ENCODE measurements at regions not wholly inside any gene's neighbourhood (a gene's known extent, or its start where the extent isn't known, plus 50 kb on each side); places are given as distances from the start of the nearest gene placed in this dataset.
"Not testable (repeated sequence)": the region's sequence is repeated elsewhere in the genome, so short reads cannot be mapped to it uniquely, and the experiment has no call there.

DNA sequence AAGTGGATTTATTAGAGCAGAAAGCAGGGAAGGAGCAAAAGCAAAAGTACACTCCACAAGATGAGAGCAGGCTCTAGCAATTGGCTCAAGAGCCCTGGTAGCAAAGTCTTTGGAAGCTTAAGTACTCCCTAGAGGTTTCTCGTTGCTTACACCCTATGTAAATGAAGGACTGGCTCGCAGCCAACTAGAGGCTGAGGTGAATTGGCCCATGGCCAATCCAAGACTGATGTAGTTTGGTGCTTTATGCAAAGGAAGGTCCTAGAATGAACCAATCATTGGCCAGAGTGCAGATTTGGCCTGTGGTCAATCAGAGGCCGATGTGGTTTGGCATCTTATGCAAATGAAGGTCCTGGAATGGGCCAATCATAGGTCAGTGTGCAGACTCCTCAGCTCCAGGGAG, 191.3 kb upstream of the ARID1B start:
- no peak for DNase-seq (ENCODE audit: low read depth in 1 of 2, low spot score in 1 of 2)
- H3K27me3 ChIP-seq (ENCODE audit: insufficient read depth, poor library complexity, severe bottlenecking) = no peaks in the 10 kb centered on the region
- TF ChIP-seq, protein P1, sequence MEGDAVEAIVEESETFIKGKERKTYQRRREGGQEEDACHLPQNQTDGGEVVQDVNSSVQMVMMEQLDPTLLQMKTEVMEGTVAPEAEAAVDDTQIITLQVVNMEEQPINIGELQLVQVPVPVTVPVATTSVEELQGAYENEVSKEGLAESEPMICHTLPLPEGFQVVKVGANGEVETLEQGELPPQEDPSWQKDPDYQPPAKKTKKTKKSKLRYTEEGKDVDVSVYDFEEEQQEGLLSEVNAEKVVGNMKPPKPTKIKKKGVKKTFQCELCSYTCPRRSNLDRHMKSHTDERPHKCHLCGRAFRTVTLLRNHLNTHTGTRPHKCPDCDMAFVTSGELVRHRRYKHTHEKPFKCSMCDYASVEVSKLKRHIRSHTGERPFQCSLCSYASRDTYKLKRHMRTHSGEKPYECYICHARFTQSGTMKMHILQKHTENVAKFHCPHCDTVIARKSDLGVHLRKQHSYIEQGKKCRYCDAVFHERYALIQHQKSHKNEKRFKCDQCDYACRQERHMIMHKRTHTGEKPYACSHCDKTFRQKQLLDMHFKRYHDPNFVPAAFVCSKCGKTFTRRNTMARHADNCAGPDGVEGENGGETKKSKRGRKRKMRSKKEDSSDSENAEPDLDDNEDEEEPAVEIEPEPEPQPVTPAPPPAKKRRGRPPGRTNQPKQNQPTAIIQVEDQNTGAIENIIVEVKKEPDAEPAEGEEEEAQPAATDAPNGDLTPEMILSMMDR (IDR thresholded peaks at IDR 0.05; ENCODE audit: insufficient read depth, low read length) = no peak
- TF ChIP-seq SPI1 (IDR thresholded peaks at IDR 0.05; ENCODE audit: borderline replicate concordance, low read depth) = no peak
- no peak for TF ChIP-seq GABPA (IDR thresholded peaks at IDR 0.05; ENCODE audit: low read depth)
- TF ChIP-seq POLR2AphosphoS5 (IDR thresholded peaks at IDR 0.05; ENCODE audit: low read depth) = no peak
- TF ChIP-seq, protein P2, sequence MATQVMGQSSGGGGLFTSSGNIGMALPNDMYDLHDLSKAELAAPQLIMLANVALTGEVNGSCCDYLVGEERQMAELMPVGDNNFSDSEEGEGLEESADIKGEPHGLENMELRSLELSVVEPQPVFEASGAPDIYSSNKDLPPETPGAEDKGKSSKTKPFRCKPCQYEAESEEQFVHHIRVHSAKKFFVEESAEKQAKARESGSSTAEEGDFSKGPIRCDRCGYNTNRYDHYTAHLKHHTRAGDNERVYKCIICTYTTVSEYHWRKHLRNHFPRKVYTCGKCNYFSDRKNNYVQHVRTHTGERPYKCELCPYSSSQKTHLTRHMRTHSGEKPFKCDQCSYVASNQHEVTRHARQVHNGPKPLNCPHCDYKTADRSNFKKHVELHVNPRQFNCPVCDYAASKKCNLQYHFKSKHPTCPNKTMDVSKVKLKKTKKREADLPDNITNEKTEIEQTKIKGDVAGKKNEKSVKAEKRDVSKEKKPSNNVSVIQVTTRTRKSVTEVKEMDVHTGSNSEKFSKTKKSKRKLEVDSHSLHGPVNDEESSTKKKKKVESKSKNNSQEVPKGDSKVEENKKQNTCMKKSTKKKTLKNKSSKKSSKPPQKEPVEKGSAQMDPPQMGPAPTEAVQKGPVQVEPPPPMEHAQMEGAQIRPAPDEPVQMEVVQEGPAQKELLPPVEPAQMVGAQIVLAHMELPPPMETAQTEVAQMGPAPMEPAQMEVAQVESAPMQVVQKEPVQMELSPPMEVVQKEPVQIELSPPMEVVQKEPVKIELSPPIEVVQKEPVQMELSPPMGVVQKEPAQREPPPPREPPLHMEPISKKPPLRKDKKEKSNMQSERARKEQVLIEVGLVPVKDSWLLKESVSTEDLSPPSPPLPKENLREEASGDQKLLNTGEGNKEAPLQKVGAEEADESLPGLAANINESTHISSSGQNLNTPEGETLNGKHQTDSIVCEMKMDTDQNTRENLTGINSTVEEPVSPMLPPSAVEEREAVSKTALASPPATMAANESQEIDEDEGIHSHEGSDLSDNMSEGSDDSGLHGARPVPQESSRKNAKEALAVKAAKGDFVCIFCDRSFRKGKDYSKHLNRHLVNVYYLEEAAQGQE (IDR thresholded peaks at IDR 0.05; ENCODE audit: insufficient replicate concordance, low read depth) = no peak

DNA sequence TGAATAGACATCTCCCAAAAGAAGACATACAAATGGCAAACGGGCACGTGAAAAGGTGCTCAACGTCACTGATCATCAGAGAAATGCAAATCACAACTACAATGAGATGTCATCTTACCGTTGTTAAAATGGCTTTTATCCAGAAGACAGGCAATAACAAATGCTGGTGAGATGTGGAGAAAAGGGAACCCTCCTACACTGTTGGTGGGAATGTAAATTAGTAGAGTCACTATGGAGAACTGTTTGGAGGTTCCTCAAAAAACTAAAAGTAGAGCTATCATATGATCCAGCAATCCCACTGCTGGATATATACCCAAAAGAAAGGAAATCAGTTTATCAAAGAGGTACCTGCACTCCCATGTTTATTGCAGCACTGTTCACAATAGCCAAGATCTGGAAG, 193.1 kb upstream of the ARID1B start:
- H3K4me3 ChIP-seq (replicated peaks; ENCODE audit: insufficient read depth, low read length); H3K27me3 ChIP-seq (ENCODE audit: insufficient read depth, poor library complexity, severe bottlenecking); DNase-seq (ENCODE audit: low read depth in 1 of 2, low spot score in 1 of 2); H3K27ac ChIP-seq (replicated peaks): not testable (repeated sequence)

More for the DNA sequence above, 191.3 kb upstream of the ARID1B start:
- no peak overlapping the region for H3K4me3 ChIP-seq (replicated peaks; ENCODE audit: insufficient read depth, low read length)
- H3K27ac ChIP-seq (replicated peaks) = no peak overlapping the region

DNA sequence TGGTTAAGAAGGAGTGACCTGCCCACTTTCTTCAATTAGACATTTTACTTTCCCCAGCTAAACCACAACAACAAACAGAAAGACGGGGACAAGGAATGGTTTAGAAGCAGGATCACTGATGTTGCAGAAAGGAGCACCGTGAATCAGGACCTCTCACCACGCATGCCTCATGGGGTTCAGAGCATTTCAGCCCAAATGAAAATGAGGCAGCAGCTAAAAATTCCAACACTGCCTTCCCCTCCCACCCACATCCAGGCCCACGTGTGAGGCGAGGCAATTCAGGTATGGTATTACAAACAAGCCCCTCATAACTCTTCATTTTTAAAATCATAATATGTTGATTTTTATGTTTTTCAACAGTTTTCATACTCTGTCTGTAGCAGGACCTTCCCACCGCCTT, 194.1 kb upstream of the ARID1B start:
- Histone ChIP-seq H3K27ac (replicated peaks) (no peak overlapping the region), H3K27me3 (ENCODE audit: insufficient read depth, poor library complexity, severe bottlenecking) (no peaks in the 10 kb centered on the region), H3K4me3 (replicated peaks; ENCODE audit: insufficient read depth, low read length) (no peak overlapping the region)
- no peak for DNase-seq (ENCODE audit: low read depth in 1 of 2, low spot score in 1 of 2)
- TF ChIP-seq, protein P2 (IDR thresholded peaks at IDR 0.05; ENCODE audit: insufficient replicate concordance, low read depth) = no peak
- TF ChIP-seq GABPA (IDR thresholded peaks at IDR 0.05; ENCODE audit: low read depth) (no peak), POLR2AphosphoS5 (IDR thresholded peaks at IDR 0.05; ENCODE audit: low read depth) (no peak), SPI1 (IDR thresholded peaks at IDR 0.05; ENCODE audit: borderline replicate concordance, low read depth) (no peak)
- TF ChIP-seq, protein P1 (IDR thresholded peaks at IDR 0.05; ENCODE audit: insufficient read depth, low read length) = no peak

DNA sequence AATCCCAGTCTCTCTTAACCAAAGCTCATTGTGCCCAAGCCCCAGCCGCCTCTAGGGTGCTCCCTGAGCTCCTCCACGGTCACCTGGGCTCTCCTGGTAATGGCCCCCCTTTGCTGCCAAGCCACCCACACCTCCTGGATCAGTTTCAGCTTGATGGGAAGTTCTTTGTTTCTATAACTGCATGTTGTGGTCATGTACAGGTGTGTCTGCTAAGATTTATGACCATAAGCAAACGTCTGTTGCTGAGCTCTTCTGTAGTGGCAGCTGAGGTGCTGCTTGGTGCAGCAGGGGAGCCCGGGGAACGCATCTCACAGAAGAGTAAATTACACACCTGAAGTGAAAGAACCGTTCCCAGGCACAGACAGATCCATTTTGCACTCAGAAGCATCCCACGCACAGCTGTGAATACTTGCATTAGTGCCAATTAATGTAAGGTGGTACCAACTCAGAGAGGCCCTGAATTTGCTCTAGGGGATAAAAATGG, 194.6 kb upstream of the ARID1B start:
- Histone ChIP-seq H3K4me3 (replicated peaks; ENCODE audit: insufficient read depth, low read length) (no peak overlapping the region), H3K27me3 (ENCODE audit: insufficient read depth, poor library complexity, severe bottlenecking) (no peaks in the 10 kb centered on the region), H3K27ac (replicated peaks) (no peak overlapping the region)
- no peak for DNase-seq (ENCODE audit: low read depth in 1 of 2, low spot score in 1 of 2)
- TF ChIP-seq GABPA (IDR thresholded peaks at IDR 0.05; ENCODE audit: low read depth) = no peak
- TF ChIP-seq, protein P2 (IDR thresholded peaks at IDR 0.05; ENCODE audit: insufficient replicate concordance, low read depth) = no peak
- TF ChIP-seq, protein P1 (IDR thresholded peaks at IDR 0.05; ENCODE audit: insufficient read depth, low read length) = no peak
- TF ChIP-seq POLR2AphosphoS5 (IDR thresholded peaks at IDR 0.05; ENCODE audit: low read depth) = no peak
- no peak for TF ChIP-seq SPI1 (IDR thresholded peaks at IDR 0.05; ENCODE audit: borderline replicate concordance, low read depth)
